BJ (cell line): ENCODE measurements at regions not wholly inside any gene's neighbourhood (a gene's known extent, or its start where the extent isn't known, plus 50 kb on each side); places are given as distances from the start of the nearest gene placed in this dataset.

Experiments used
- CTCF ChIA-PET: fragments of 350-600 bp; formaldehyde crosslinking; extraction: SDS; loops from one replicate; lab custom pipeline; 2021; ENCODE audit warnings: antibody characterized with exemption, inconsistent platforms; lab: Yijun Ruan, JAX
- POLR2A ChIA-PET: fragments of 300-600 bp; sonication (Branson Sonifier 250); formaldehyde crosslinking; extraction: SDS; loops from one replicate; lab custom pipeline; 2021; ENCODE audit warnings: antibody characterized with exemption; lab: Charles Lee
- DNase-seq: peaks from one replicate; pipeline ENCODE4 v3.0.0-alpha.2; 2011; ENCODE audit warnings: low read depth
- H3K27me3 ChIP-seq: 2 replicates; pipeline ENCODE4 v1.6.0; 2011; ENCODE audit warnings: low read length; ENCODE audit not compliant: control insufficient read depth, insufficient read depth
- H3K36me3 ChIP-seq: 2 replicates; pipeline ENCODE4 v1.5.1; 2011; ENCODE audit warnings: low read length; ENCODE audit not compliant: control insufficient read depth, insufficient read depth
- H3K4me3 ChIP-seq: 2 replicates; pipeline ENCODE4 v1.5.1; 2011; ENCODE audit warnings: low read depth, mild to moderate bottlenecking, control low read depth, low read length
- CTCF ChIP-seq: IDR thresholded peaks from 2 replicates; pipeline ENCODE4 v1.5.1; 2011; ENCODE audit warnings: low read depth, mild to moderate bottlenecking, control low read depth, inconsistent platforms, low read length, moderate library complexity; ENCODE audit not compliant: insufficient read depth

GRCh38 chr21:17081193-17081592 lies 431.6 kb upstream of the CXADR start:
- no peak for DNase-seq
- no peaks in the 10 kb centered on the region for H3K27me3 ChIP-seq
- TF ChIP-seq CTCF: no peak
- ChIA-PET CTCF (no interaction called here), POLR2A (no interaction called here)
- H3K36me3 ChIP-seq: no peaks in the 10 kb centered on the region
- no peak overlapping the region for H3K4me3 ChIP-seq

GRCh38 chr21:17082843-17083483 lies 429.9 kb upstream of the CXADR start:
- Histone ChIP-seq H3K27me3 (no peaks in the 10 kb centered on the region), H3K4me3 (no peak overlapping the region), H3K36me3 (no peaks in the 10 kb centered on the region)
- no peak for DNase-seq
- no peak for TF ChIP-seq CTCF
- POLR2A ChIA-PET: no interaction called here
- CTCF ChIA-PET: no interaction called here

- ChIA-PET CTCF (no interaction called here), POLR2A (no interaction called here)
- Histone ChIP-seq H3K27me3 (no peaks in the 10 kb centered on the region), H3K4me3 (no peak overlapping the region), H3K36me3 (no peaks in the 10 kb centered on the region)
- TF ChIP-seq CTCF: no peak
- no peak for DNase-seq
Observed at GRCh38 chr21:17085707-17086106, 427.1 kb upstream of the CXADR start.

- POLR2A ChIA-PET: no interaction called here
Observed at GRCh38 chr21:17088500-17088899, 424.3 kb upstream of the CXADR start.

GRCh38 chr21:17089091-17089491 lies 423.8 kb upstream of the CXADR start:
- TF ChIP-seq CTCF: no peak
- no peak for DNase-seq
- Histone ChIP-seq H3K36me3 (no peaks in the 10 kb centered on the region), H3K4me3 (no peak overlapping the region), H3K27me3 (no peaks in the 10 kb centered on the region)
- ChIA-PET CTCF (no interaction called here), POLR2A (no interaction called here)

More at GRCh38 chr21:17088500-17088899, 424.3 kb upstream of the CXADR start:
- Histone ChIP-seq H3K4me3 (no peak overlapping the region), H3K36me3 (no peaks in the 10 kb centered on the region), H3K27me3 (no peaks in the 10 kb centered on the region)
- TF ChIP-seq CTCF: no peak
- no peak for DNase-seq
- CTCF ChIA-PET: no interaction called here
